Endothelial cell of umbilical vein (primary cell): ENCODE measurements at regions not wholly inside any gene's neighbourhood (a gene's known extent, or its start where the extent isn't known, plus 50 kb on each side); places are given as distances from the start of the nearest gene placed in this dataset.

Source experiments
- CTCF ChIP-seq, 2 donors: IDR thresholded peaks; 1 replicate in 1 of 2; 2 replicates in 1 of 2; pipeline ENCODE4 v1.5.1; 2011; ENCODE audit warnings: low read length in 2 of 2, mild to moderate bottlenecking in 2 of 2, moderate library complexity in 2 of 2, control low read depth in 1 of 2, inconsistent platforms in 1 of 2, low read depth in 1 of 2; ENCODE audit not compliant: insufficient read depth in 1 of 2; ENCODE audit errors: extremely low read depth in 1 of 2
- EZH2 ChIP-seq: IDR thresholded peaks from 2 replicates; pipeline ENCODE4 v1.6.1; 2012; ENCODE audit warnings: borderline replicate concordance, low read depth, mild to moderate bottlenecking, moderate library complexity, low read length, inconsistent platforms; ENCODE audit not compliant: severe bottlenecking
- GATA2 ChIP-seq: IDR thresholded peaks from 2 replicates; pipeline ENCODE4 v1.7.0; 2011; ENCODE audit warnings: low read depth, mild to moderate bottlenecking, moderate library complexity, mixed read lengths, low read length; ENCODE audit not compliant: insufficient read length, insufficient read depth
- JUN ChIP-seq: IDR thresholded peaks from 2 replicates; pipeline ENCODE4 v1.6.1; 2011; ENCODE audit warnings: borderline replicate concordance, low read depth; ENCODE audit not compliant: insufficient read length, insufficient read depth
- MAX ChIP-seq: IDR thresholded peaks from 2 replicates; pipeline ENCODE4 v1.6.1; 2011; ENCODE audit not compliant: insufficient read depth, insufficient read length
- POLR2A ChIP-seq: IDR thresholded peaks from 2 replicates; pipeline ENCODE4 v1.6.1; 2012; ENCODE audit warnings: low read depth, mild to moderate bottlenecking, control low read depth, low read length
- POLR2AphosphoS5 ChIP-seq: IDR thresholded peaks from 2 replicates; pipeline ENCODE4 v1.6.1; 2012; ENCODE audit warnings: low read depth, mild to moderate bottlenecking, control low read depth, low read length, moderate library complexity; ENCODE audit not compliant: insufficient read depth

- no peak for TF ChIP-seq JUN
- TF ChIP-seq CTCF (IDR thresholded peaks at IDR 0.05; ENCODE audit: extremely low read depth in 1 of 2, insufficient read depth in 1 of 2, low read depth in 1 of 2, low read length in 2 of 2): no peak
- TF ChIP-seq POLR2AphosphoS5: no peak
- no peak for TF ChIP-seq EZH2
- TF ChIP-seq POLR2A: no peak
- TF ChIP-seq GATA2: no peak
- no peak for TF ChIP-seq MAX
These were observed 316.8 kb downstream of the TFAP2C start for GRCh38 chr20:56945901-56946300.
